ENCODE measurements at regions not wholly inside any gene's neighbourhood (a gene's known extent, or its start where the extent isn't known, plus 50 kb on each side); places are given as distances from the start of the nearest gene placed in this dataset.

DNA sequence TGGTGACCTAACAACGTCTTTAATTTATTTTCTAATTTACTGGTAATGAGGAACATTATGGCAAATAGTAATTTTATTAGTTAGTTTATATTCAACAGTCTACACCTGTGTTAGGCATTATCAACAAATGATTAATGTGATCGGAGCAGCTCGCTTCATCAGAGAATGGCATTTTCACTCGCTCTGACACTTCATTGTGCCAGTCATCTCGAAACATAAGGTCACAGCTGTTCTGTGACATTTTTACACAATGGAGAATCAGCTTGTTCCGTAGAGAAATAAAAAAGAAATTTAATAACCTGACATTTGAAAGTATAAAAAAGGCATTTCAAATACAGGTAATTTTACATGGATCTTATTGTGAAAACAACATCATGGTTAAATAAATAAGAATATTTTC lies 858.4 kb downstream of the SLITRK6 start:
- WGBS, 3 donors = 42 to 49% (median 44%) methylated on average over 6 of the region's 6 CpGs
- intact Hi-C loops (cut with DNase I) = no loop called here
- Histone ChIP-seq H3K27me3 (ENCODE audit: insufficient read depth in 3 of 3, low read length in 2 of 3) (no peaks in the 10 kb centered on the region), H3K4me3 (no peak overlapping the region), H3K27ac (no peak overlapping the region), H3K36me3 (ENCODE audit: insufficient read depth in 1 of 2, low read depth in 1 of 2) (no peaks in the 10 kb centered on the region), H3K9me3 (no peaks in the 10 kb centered on the region), H3K4me1 (no peaks in the 10 kb centered on the region)
- TF ChIP-seq, protein P1, sequence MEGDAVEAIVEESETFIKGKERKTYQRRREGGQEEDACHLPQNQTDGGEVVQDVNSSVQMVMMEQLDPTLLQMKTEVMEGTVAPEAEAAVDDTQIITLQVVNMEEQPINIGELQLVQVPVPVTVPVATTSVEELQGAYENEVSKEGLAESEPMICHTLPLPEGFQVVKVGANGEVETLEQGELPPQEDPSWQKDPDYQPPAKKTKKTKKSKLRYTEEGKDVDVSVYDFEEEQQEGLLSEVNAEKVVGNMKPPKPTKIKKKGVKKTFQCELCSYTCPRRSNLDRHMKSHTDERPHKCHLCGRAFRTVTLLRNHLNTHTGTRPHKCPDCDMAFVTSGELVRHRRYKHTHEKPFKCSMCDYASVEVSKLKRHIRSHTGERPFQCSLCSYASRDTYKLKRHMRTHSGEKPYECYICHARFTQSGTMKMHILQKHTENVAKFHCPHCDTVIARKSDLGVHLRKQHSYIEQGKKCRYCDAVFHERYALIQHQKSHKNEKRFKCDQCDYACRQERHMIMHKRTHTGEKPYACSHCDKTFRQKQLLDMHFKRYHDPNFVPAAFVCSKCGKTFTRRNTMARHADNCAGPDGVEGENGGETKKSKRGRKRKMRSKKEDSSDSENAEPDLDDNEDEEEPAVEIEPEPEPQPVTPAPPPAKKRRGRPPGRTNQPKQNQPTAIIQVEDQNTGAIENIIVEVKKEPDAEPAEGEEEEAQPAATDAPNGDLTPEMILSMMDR (IDR thresholded peaks at IDR 0.05) = no peak
- ATAC-seq = no peak
- no peak for DNase-seq

DNA sequence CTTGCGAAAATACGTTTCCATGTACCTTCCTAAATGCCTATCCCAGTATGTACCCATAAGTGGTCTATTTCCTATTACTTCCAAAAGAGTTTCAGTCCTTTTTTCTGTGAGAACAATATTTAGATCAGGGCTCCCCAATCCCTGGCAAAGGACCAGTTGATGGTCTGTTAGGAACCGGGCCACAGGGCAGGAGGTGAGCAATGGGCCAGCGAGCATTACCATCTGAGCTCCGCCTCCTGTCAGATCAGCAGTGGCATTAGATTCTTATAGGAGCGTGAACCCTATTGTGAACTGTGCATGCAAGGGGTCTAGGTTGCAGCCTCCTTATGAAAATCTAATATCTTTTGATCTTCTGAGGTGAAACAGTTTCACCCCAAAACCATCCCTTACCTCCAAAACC lies 859.1 kb downstream of the SLITRK6 start:
- Histone ChIP-seq H3K4me1 (no peaks in the 10 kb centered on the region), H3K9me3 (no peaks in the 10 kb centered on the region), H3K27me3 (ENCODE audit: insufficient read depth in 3 of 3, low read length in 2 of 3) (no peaks in the 10 kb centered on the region), H3K27ac (no peak overlapping the region), H3K4me3 (no peak overlapping the region), H3K36me3 (ENCODE audit: insufficient read depth in 1 of 2, low read depth in 1 of 2) (no peaks in the 10 kb centered on the region)
- DNase-seq (no peak), ATAC-seq (no peak)
- TF ChIP-seq, protein P1 (IDR thresholded peaks at IDR 0.05) = no peak
- intact Hi-C loops (cut with DNase I) = no loop called here
- 87 to 89% (median 88%) methylated on average over 6 of the region's 6 CpGs for WGBS, 3 donors

DNA sequence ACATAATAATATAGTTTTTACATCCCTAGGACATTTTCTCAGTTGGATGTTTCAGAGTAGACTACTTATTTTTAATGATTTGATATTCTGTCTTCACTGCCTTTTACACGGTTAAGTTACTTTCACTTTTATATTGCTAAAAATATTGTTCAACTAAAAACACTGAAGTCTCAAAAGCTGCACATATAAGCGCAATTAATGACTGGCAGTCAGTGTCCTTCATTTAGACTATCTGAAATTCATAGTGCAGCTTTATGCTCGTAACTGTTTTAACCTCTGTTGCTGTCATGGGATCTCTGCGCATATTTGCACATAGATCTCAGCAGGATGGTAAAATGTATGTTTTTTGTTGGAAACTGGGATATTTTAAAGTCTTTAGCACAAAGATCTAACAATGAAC lies 864.3 kb downstream of the SLITRK6 start:
- ATAC-seq (no peak), DNase-seq (no peak)
- WGBS, 3 donors = 61 to 69% (median 64%) methylated on average over 4 of the region's 4 CpGs
- intact Hi-C loops (cut with DNase I) = no loop called here
- Histone ChIP-seq H3K27me3 (ENCODE audit: insufficient read depth in 3 of 3, low read length in 2 of 3) (no peaks in the 10 kb centered on the region), H3K36me3 (ENCODE audit: insufficient read depth in 1 of 2, low read depth in 1 of 2) (no peaks in the 10 kb centered on the region), H3K4me1 (no peaks in the 10 kb centered on the region), H3K9me3 (no peaks in the 10 kb centered on the region), H3K27ac (no peak overlapping the region), H3K4me3 (no peak overlapping the region)
- TF ChIP-seq, protein P1 (IDR thresholded peaks at IDR 0.05) = no peak

DNA sequence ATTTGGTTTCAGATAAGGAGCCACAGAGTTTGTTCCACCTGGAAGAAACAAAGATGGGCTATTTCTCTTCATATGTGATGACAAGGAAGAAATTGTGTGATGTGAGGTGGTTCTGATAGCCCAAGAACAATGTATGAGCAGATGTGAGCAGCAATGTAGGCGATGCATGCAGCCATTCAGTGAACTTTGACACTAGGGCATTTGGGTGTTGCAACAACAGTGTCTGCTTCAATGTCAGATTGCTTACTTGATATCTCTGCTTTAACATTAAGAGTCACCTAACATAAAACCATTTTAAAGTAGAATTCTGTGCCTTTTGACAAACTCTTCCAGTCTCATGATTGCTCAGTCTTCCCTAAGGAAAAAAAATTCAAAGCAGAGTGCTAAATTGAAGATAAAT lies 865.4 kb downstream of the SLITRK6 start:
- Histone ChIP-seq H3K4me1 (no peaks in the 10 kb centered on the region), H3K4me3 (no peak overlapping the region), H3K36me3 (ENCODE audit: insufficient read depth in 1 of 2, low read depth in 1 of 2) (no peaks in the 10 kb centered on the region), H3K27me3 (ENCODE audit: insufficient read depth in 3 of 3, low read length in 2 of 3) (no peaks in the 10 kb centered on the region), H3K27ac (no peak overlapping the region), H3K9me3 (no peaks in the 10 kb centered on the region)
- TF ChIP-seq, protein P1 (IDR thresholded peaks at IDR 0.05) = no peak
- 31 to 42% (median 40%) methylated on average over 1 of the region's 1 CpG for WGBS, 3 donors
- ATAC-seq (no peak), DNase-seq (no peak)
- intact Hi-C loops (cut with DNase I) = no loop called here

DNA sequence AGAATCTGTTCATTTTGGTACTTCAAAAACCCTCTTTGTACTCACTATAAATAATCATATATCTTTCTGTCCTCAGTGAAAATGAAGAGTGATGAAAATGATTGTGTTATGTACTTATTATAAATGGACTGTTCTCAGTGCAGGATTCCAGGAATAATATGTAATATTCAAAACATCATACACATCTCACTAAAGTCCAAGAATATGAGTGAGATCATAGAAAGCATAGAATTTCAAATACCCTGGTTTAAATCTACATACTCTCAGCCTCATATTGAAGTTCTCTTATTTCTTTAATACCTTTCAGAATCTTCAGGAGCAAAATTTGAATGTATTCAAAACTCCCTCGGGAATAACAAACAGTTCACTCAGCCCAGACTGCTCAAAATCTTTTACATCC lies 868.0 kb downstream of the SLITRK6 start:
- Histone ChIP-seq H3K27ac (no peak overlapping the region), H3K36me3 (ENCODE audit: insufficient read depth in 1 of 2, low read depth in 1 of 2) (no peaks in the 10 kb centered on the region), H3K9me3 (no peaks in the 10 kb centered on the region), H3K4me3 (no peak overlapping the region), H3K27me3 (ENCODE audit: insufficient read depth in 3 of 3, low read length in 2 of 3) (no peaks in the 10 kb centered on the region), H3K4me1 (no peaks in the 10 kb centered on the region)
- DNase-seq = no peak
- intact Hi-C loops (cut with DNase I) = no loop called here
- TF ChIP-seq, protein P1 (IDR thresholded peaks at IDR 0.05) = no peak
- ATAC-seq = no peak
- WGBS, 3 donors = 21 to 25% (median 25%) methylated on average over 1 of the region's 1 CpG
